ENCODE measurements at regions not wholly inside any gene's neighbourhood (a gene's known extent, or its start where the extent isn't known, plus 50 kb on each side); places are given as distances from the start of the nearest gene placed in this dataset.

GRCh38 chr4:29046186-29046585 is 1674.0 kb upstream of the PCDH7 start:
- Histone ChIP-seq H3K4me1 (ENCODE audit: control insufficient read depth in 1 of 2, insufficient read depth in 2 of 2, low read length in 2 of 2) (no peaks in the 10 kb centered on the region), H3K27ac (ENCODE audit: low read depth, low read length) (no peak overlapping the region), H3K27me3 (ENCODE audit: control insufficient read depth in 1 of 2, insufficient read depth in 2 of 2, low read length in 2 of 2) (no peaks in the 10 kb centered on the region), H3K9ac (ENCODE audit: low read depth in 1 of 2, low read length in 2 of 2) (no peak overlapping the region), H3K4me3 (ENCODE audit: low read depth in 1 of 2, low read length in 2 of 2) (no peak overlapping the region), H3K36me3 (ENCODE audit: control insufficient read depth in 1 of 2, insufficient read depth in 2 of 2, low read length in 2 of 2) (no peaks in the 10 kb centered on the region), H3K9me3 (ENCODE audit: control insufficient read depth in 1 of 2, low read length in 2 of 2) (peaks cover 0 to 4% of the 10 kb centered on the region in 2 donors)

- Histone ChIP-seq H3K9ac (ENCODE audit: low read depth in 1 of 2, low read length in 2 of 2) (no peak overlapping the region), H3K4me3 (ENCODE audit: low read depth in 1 of 2, low read length in 2 of 2) (no peak overlapping the region), H3K27me3 (ENCODE audit: control insufficient read depth in 1 of 2, insufficient read depth in 2 of 2, low read length in 2 of 2) (no peaks in the 10 kb centered on the region), H3K9me3 (ENCODE audit: control insufficient read depth in 1 of 2, low read length in 2 of 2) (peaks cover 0 to 4% of the 10 kb centered on the region in 2 donors), H3K36me3 (ENCODE audit: control insufficient read depth in 1 of 2, insufficient read depth in 2 of 2, low read length in 2 of 2) (no peaks in the 10 kb centered on the region), H3K4me1 (ENCODE audit: control insufficient read depth in 1 of 2, insufficient read depth in 2 of 2, low read length in 2 of 2) (no peaks in the 10 kb centered on the region), H3K27ac (ENCODE audit: low read depth, low read length) (no peak overlapping the region)
Observed at GRCh38 chr4:29046781-29047180, 1673.4 kb upstream of the PCDH7 start.

GRCh38 chr4:29047341-29048041 is 1672.7 kb upstream of the PCDH7 start:
- Histone ChIP-seq H3K4me1 (ENCODE audit: control insufficient read depth in 1 of 2, insufficient read depth in 2 of 2, low read length in 2 of 2) (no peaks in the 10 kb centered on the region), H3K27me3 (ENCODE audit: control insufficient read depth in 1 of 2, insufficient read depth in 2 of 2, low read length in 2 of 2) (no peaks in the 10 kb centered on the region), H3K9ac (ENCODE audit: low read depth in 1 of 2, low read length in 2 of 2) (no peak overlapping the region), H3K9me3 (ENCODE audit: control insufficient read depth in 1 of 2, low read length in 2 of 2) (peaks cover 0 to 4% of the 10 kb centered on the region in 2 donors), H3K36me3 (ENCODE audit: control insufficient read depth in 1 of 2, insufficient read depth in 2 of 2, low read length in 2 of 2) (no peaks in the 10 kb centered on the region), H3K27ac (ENCODE audit: low read depth, low read length) (no peak overlapping the region), H3K4me3 (ENCODE audit: low read depth in 1 of 2, low read length in 2 of 2) (no peak overlapping the region)

- Histone ChIP-seq H3K36me3 (ENCODE audit: control insufficient read depth in 1 of 2, insufficient read depth in 2 of 2, low read length in 2 of 2) (no peaks in the 10 kb centered on the region), H3K9ac (ENCODE audit: low read depth in 1 of 2, low read length in 2 of 2) (no peak overlapping the region), H3K9me3 (ENCODE audit: control insufficient read depth in 1 of 2, low read length in 2 of 2) (no peaks in the 10 kb centered on the region), H3K4me3 (ENCODE audit: low read depth in 1 of 2, low read length in 2 of 2) (no peak overlapping the region), H3K27me3 (ENCODE audit: control insufficient read depth in 1 of 2, insufficient read depth in 2 of 2, low read length in 2 of 2) (no peaks in the 10 kb centered on the region), H3K27ac (ENCODE audit: low read depth, low read length) (no peak overlapping the region), H3K4me1 (ENCODE audit: control insufficient read depth in 1 of 2, insufficient read depth in 2 of 2, low read length in 2 of 2) (no peaks in the 10 kb centered on the region)
Observed at GRCh38 chr4:29051381-29051965, 1668.7 kb upstream of the PCDH7 start.

GRCh38 chr4:29052266-29052665 is 1667.9 kb upstream of the PCDH7 start:
- no peaks in the 10 kb centered on the region for H3K27me3 ChIP-seq (ENCODE audit: control insufficient read depth in 1 of 2, insufficient read depth in 2 of 2, low read length in 2 of 2)
- H3K27ac ChIP-seq (ENCODE audit: low read depth, low read length) = no peak overlapping the region
- H3K9ac ChIP-seq (ENCODE audit: low read depth in 1 of 2, low read length in 2 of 2) = no peak overlapping the region
- H3K4me1 ChIP-seq (ENCODE audit: control insufficient read depth in 1 of 2, insufficient read depth in 2 of 2, low read length in 2 of 2) = no peaks in the 10 kb centered on the region
- no peaks in the 10 kb centered on the region for H3K9me3 ChIP-seq (ENCODE audit: control insufficient read depth in 1 of 2, low read length in 2 of 2)
- H3K4me3 ChIP-seq (ENCODE audit: low read depth in 1 of 2, low read length in 2 of 2) = no peak overlapping the region
- H3K36me3 ChIP-seq (ENCODE audit: control insufficient read depth in 1 of 2, insufficient read depth in 2 of 2, low read length in 2 of 2) = no peaks in the 10 kb centered on the region

GRCh38 chr4:29058531-29058930 is 1661.6 kb upstream of the PCDH7 start:
- Histone ChIP-seq H3K27ac (ENCODE audit: low read depth, low read length) (no peak overlapping the region), H3K9me3 (ENCODE audit: control insufficient read depth in 1 of 2, low read length in 2 of 2) (no peaks in the 10 kb centered on the region), H3K4me1 (ENCODE audit: control insufficient read depth in 1 of 2, insufficient read depth in 2 of 2, low read length in 2 of 2) (no peaks in the 10 kb centered on the region), H3K36me3 (ENCODE audit: control insufficient read depth in 1 of 2, insufficient read depth in 2 of 2, low read length in 2 of 2) (no peaks in the 10 kb centered on the region), H3K9ac (ENCODE audit: low read depth in 1 of 2, low read length in 2 of 2) (no peak overlapping the region), H3K4me3 (ENCODE audit: low read depth in 1 of 2, low read length in 2 of 2) (no peak overlapping the region), H3K27me3 (ENCODE audit: control insufficient read depth in 1 of 2, insufficient read depth in 2 of 2, low read length in 2 of 2) (no peaks in the 10 kb centered on the region)

GRCh38 chr4:29066861-29067260 is 1653.3 kb upstream of the PCDH7 start:
- Histone ChIP-seq H3K27me3 (ENCODE audit: control insufficient read depth in 1 of 2, insufficient read depth in 2 of 2, low read length in 2 of 2) (no peaks in the 10 kb centered on the region), H3K4me3 (ENCODE audit: low read depth in 1 of 2, low read length in 2 of 2) (no peak overlapping the region), H3K4me1 (ENCODE audit: control insufficient read depth in 1 of 2, insufficient read depth in 2 of 2, low read length in 2 of 2) (no peaks in the 10 kb centered on the region), H3K9me3 (ENCODE audit: control insufficient read depth in 1 of 2, low read length in 2 of 2) (peaks cover 0 to 4% of the 10 kb centered on the region in 2 donors), H3K27ac (ENCODE audit: low read depth, low read length) (no peak overlapping the region), H3K36me3 (ENCODE audit: control insufficient read depth in 1 of 2, insufficient read depth in 2 of 2, low read length in 2 of 2) (no peaks in the 10 kb centered on the region), H3K9ac (ENCODE audit: low read depth in 1 of 2, low read length in 2 of 2) (no peak overlapping the region)

- H3K9me3 ChIP-seq (ENCODE audit: control insufficient read depth in 1 of 2, low read length in 2 of 2) = peaks cover 9 to 23% of the 10 kb centered on the region in 2 donors
- H3K27ac ChIP-seq (ENCODE audit: low read depth, low read length) = no peak overlapping the region
- no peak overlapping the region for H3K4me3 ChIP-seq (ENCODE audit: low read depth in 1 of 2, low read length in 2 of 2)
- H3K9ac ChIP-seq (ENCODE audit: low read depth in 1 of 2, low read length in 2 of 2) = no peak overlapping the region
- H3K27me3 ChIP-seq (ENCODE audit: control insufficient read depth in 1 of 2, insufficient read depth in 2 of 2, low read length in 2 of 2) = no peaks in the 10 kb centered on the region
- H3K36me3 ChIP-seq (ENCODE audit: control insufficient read depth in 1 of 2, insufficient read depth in 2 of 2, low read length in 2 of 2) = no peaks in the 10 kb centered on the region
- no peaks in the 10 kb centered on the region for H3K4me1 ChIP-seq (ENCODE audit: control insufficient read depth in 1 of 2, insufficient read depth in 2 of 2, low read length in 2 of 2)
Observed at GRCh38 chr4:29073571-29073970, 1646.6 kb upstream of the PCDH7 start.

GRCh38 chr4:29075366-29075765 is 1644.8 kb upstream of the PCDH7 start:
- Histone ChIP-seq H3K9me3 (ENCODE audit: control insufficient read depth in 1 of 2, low read length in 2 of 2) (peaks cover 9 to 23% of the 10 kb centered on the region in 2 donors), H3K27me3 (ENCODE audit: control insufficient read depth in 1 of 2, insufficient read depth in 2 of 2, low read length in 2 of 2) (no peaks in the 10 kb centered on the region), H3K4me3 (ENCODE audit: low read depth in 1 of 2, low read length in 2 of 2) (no peak overlapping the region), H3K27ac (ENCODE audit: low read depth, low read length) (no peak overlapping the region), H3K36me3 (ENCODE audit: control insufficient read depth in 1 of 2, insufficient read depth in 2 of 2, low read length in 2 of 2) (no peaks in the 10 kb centered on the region), H3K4me1 (ENCODE audit: control insufficient read depth in 1 of 2, insufficient read depth in 2 of 2, low read length in 2 of 2) (no peaks in the 10 kb centered on the region), H3K9ac (ENCODE audit: low read depth in 1 of 2, low read length in 2 of 2) (no peak overlapping the region)

- H3K9me3 ChIP-seq (ENCODE audit: control insufficient read depth in 1 of 2, low read length in 2 of 2) = peaks cover 0 to 5% of the 10 kb centered on the region in 2 donors
- no peaks in the 10 kb centered on the region for H3K4me1 ChIP-seq (ENCODE audit: control insufficient read depth in 1 of 2, insufficient read depth in 2 of 2, low read length in 2 of 2)
- H3K27me3 ChIP-seq (ENCODE audit: control insufficient read depth in 1 of 2, insufficient read depth in 2 of 2, low read length in 2 of 2) = no peaks in the 10 kb centered on the region
- no peak overlapping the region for H3K9ac ChIP-seq (ENCODE audit: low read depth in 1 of 2, low read length in 2 of 2)
- H3K36me3 ChIP-seq (ENCODE audit: control insufficient read depth in 1 of 2, insufficient read depth in 2 of 2, low read length in 2 of 2) = no peaks in the 10 kb centered on the region
- H3K4me3 ChIP-seq (ENCODE audit: low read depth in 1 of 2, low read length in 2 of 2) = no peak overlapping the region
- H3K27ac ChIP-seq (ENCODE audit: low read depth, low read length) = no peak overlapping the region
Observed at GRCh38 chr4:29079260-29079659, 1640.9 kb upstream of the PCDH7 start.

Measured in duodenal mucosa (tissue), 2 donors.